ENCODE measurements at regions not wholly inside any gene's neighbourhood (a gene's known extent, or its start where the extent isn't known, plus 50 kb on each side); places are given as distances from the start of the nearest gene placed in this dataset.

- no peak for TF ChIP-seq CTCF (IDR thresholded peaks at IDR 0.05; ENCODE audit: insufficient read depth, low read depth, low read length)
- no peak for TF ChIP-seq EZH2 (IDR thresholded peaks at IDR 0.05; ENCODE audit: insufficient read depth, low read length)
Measured at GRCh38 chr21:25427828-25428227, 179.5 kb downstream of the MRPL39 start.

All from astrocyte (in vitro differentiated cells and primary cell).